Kidney (tissue), 13 donors: ENCODE measurements at regions not wholly inside any gene's neighbourhood (a gene's known extent, or its start where the extent isn't known, plus 50 kb on each side); places are given as distances from the start of the nearest gene placed in this dataset.

Experiments
- DNase-seq, 5 donors: peaks; one replicate each; pipeline ENCODE4 v3.0.0-alpha.2; 2013 to 2020
- FAIRE-seq: peaks from 2 replicates; lab custom pipeline; 2012; peaks lifted over from hg19 to GRCh38; lab: Jason Lieb, UNC
- H3K27ac ChIP-seq, 2 donors: one replicate each; pipeline ENCODE4 v1.7.0; 2013; ENCODE audit warnings: low read depth in 2 of 2, low read length in 2 of 2, inconsistent platforms in 1 of 2
- H3K27me3 ChIP-seq: one replicate; pipeline ENCODE4 v1.7.1; 2013; ENCODE audit warnings: low read length, inconsistent platforms; ENCODE audit not compliant: control insufficient read depth, insufficient read depth
- H3K36me3 ChIP-seq, 3 donors: one replicate each; pipeline versions ENCODE4 v1.7.0 to v1.7.1; 2013; ENCODE audit warnings: low read length in 3 of 3, control low read depth in 1 of 3, inconsistent platforms in 1 of 3; ENCODE audit not compliant: insufficient read depth in 3 of 3, control insufficient read depth in 2 of 3
- H3K4me1 ChIP-seq, 3 donors: one replicate each; pipeline versions ENCODE4 v1.7.0 to v1.7.1; 2013; ENCODE audit warnings: low read length in 3 of 3, inconsistent platforms in 1 of 3, low read depth in 1 of 3; ENCODE audit not compliant: control insufficient read depth in 2 of 3, insufficient read depth in 2 of 3
- H3K4me3 ChIP-seq, 3 donors: one replicate each; pipeline versions ENCODE4 v1.7.0 to v1.8.1; 2013; ENCODE audit warnings: low read length in 3 of 3, control low read depth in 1 of 3, inconsistent platforms in 1 of 3
- H3K9ac ChIP-seq, 3 donors: one replicate each; pipeline versions ENCODE4 v1.7.0 to v1.7.1; 2013; ENCODE audit warnings: low read length in 3 of 3, control low read depth in 1 of 3, inconsistent platforms in 1 of 3
- H3K9me3 ChIP-seq, 3 donors: one replicate each; pipeline versions ENCODE4 v1.7.0 to v1.7.1; 2013; ENCODE audit warnings: low read length in 3 of 3, control low read depth in 1 of 3, inconsistent platforms in 1 of 3; ENCODE audit not compliant: control insufficient read depth in 2 of 3, insufficient read depth in 1 of 3
- intact Hi-C: fragments of 100-400 bp; cut with DNase I; formaldehyde crosslinking; loops from one replicate; pipeline ENCODE4 v1.11.1; 2022
- TF ChIP-seq, protein P1 (sequence below): IDR thresholded peaks from 3 replicates; pipeline ENCODE4 v1.5.1; 2012; ENCODE audit warnings: mild to moderate bottlenecking, moderate library complexity, borderline replicate concordance; ENCODE audit not compliant: insufficient read depth; ENCODE audit errors: extremely low read depth
- donor health status: control.
- donor health status: control.
- donor health status: control.
- donor health status: control.
- donor health status: control.
- donor health status: DM: yes; HTN: yes; CAD: no.
- donor health status: Normal renal cell carcinoma (clear cell type).

DNA sequence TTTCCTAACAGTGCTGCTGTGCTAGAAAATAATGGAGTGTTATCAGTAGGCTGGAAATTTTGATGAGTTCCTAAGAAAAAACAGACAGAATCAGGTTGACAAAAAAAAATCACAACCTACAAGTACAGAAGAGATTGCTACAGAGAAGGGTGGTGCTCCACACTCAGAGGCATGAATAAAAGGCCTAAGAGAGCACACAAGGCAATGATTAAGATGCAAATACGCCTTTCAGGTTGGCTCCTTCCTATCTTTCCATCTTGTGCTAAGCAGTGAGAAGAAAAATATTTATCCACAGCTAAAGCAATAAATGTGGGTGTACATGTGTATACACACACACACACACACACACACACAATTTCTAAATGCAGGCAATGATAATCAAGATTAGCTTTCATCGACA, 130.6 kb upstream of the UBE2E3 start:
- H3K27me3 ChIP-seq = no peaks in the 10 kb centered on the region
- no peak for FAIRE-seq
- intact Hi-C loops = no loop called here
- no peaks in the 10 kb centered on the region for H3K4me1 ChIP-seq
- H3K36me3 ChIP-seq = no peaks in the 10 kb centered on the region
- H3K9me3 ChIP-seq = no peaks in the 10 kb centered on the region
- no peak overlapping the region for H3K4me3 ChIP-seq
- DNase-seq = no peak
- H3K27ac ChIP-seq = no peak overlapping the region
- TF ChIP-seq, protein P1, sequence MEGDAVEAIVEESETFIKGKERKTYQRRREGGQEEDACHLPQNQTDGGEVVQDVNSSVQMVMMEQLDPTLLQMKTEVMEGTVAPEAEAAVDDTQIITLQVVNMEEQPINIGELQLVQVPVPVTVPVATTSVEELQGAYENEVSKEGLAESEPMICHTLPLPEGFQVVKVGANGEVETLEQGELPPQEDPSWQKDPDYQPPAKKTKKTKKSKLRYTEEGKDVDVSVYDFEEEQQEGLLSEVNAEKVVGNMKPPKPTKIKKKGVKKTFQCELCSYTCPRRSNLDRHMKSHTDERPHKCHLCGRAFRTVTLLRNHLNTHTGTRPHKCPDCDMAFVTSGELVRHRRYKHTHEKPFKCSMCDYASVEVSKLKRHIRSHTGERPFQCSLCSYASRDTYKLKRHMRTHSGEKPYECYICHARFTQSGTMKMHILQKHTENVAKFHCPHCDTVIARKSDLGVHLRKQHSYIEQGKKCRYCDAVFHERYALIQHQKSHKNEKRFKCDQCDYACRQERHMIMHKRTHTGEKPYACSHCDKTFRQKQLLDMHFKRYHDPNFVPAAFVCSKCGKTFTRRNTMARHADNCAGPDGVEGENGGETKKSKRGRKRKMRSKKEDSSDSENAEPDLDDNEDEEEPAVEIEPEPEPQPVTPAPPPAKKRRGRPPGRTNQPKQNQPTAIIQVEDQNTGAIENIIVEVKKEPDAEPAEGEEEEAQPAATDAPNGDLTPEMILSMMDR = no peak
- no peak overlapping the region for H3K9ac ChIP-seq

DNA sequence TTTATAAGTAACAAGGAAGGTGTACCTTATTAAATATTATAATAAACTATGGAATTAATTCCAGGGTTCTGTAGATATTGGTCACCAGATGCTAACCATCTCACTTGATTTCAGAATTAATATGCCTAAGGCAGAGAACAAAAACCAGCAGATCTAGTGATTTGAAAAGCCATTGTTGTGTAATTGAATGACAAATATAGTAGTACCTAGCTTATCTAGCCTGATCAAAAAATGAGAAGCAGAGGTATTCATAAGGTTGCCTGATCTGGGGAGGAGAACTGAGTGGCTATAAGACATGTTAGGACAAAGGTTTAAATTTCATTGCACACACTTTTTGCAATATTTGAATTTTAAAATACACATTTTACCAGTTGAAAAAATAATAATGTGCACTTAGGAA, 132.0 kb upstream of the UBE2E3 start:
- Histone ChIP-seq H3K4me1 (no peaks in the 10 kb centered on the region), H3K27ac (no peak overlapping the region), H3K4me3 (no peak overlapping the region), H3K9me3 (no peaks in the 10 kb centered on the region), H3K27me3 (no peaks in the 10 kb centered on the region), H3K36me3 (no peaks in the 10 kb centered on the region), H3K9ac (no peak overlapping the region)
- DNase-seq (no peak), FAIRE-seq (no peak)
- TF ChIP-seq, protein P1 = no peak
- intact Hi-C loops = no loop called here

DNA sequence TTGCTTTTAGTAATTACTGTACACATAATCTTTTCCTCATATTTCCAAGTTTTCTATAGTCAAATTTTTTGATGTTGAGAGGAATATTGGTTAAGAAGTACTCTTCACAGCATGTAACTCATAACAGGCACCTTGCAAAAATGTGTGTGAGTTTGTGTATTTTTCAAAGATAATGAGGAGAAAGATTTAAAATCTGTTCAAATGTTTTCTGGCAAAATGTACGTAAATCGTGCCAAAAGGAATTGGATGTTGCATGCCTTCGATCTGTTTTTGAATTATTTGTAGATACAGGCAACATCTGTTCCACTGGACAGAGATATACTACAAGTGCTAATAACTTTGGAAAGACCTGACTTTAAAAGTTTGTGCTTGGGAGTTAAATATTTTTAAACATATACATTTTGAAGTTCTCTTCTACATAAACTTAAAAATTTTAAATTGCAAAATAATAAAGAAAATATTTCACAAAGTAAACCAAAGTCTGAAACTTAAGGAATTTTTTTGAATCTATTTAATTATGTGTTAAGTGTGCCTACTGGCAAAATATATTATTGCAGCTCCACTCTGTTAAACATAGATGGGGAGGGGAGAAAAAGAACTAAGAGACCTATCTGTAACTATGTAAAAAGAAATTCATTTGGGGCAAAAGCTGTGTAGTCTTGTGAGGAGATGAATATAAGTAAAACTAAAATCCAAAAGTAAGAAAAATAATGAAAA, 133.5 kb upstream of the UBE2E3 start:
- intact Hi-C loops = no loop called here
- Histone ChIP-seq H3K9me3 (no peaks in the 10 kb centered on the region), H3K27ac (no peak overlapping the region), H3K27me3 (no peaks in the 10 kb centered on the region), H3K4me1 (no peaks in the 10 kb centered on the region), H3K9ac (no peak overlapping the region), H3K36me3 (no peaks in the 10 kb centered on the region), H3K4me3 (no peak overlapping the region)
- DNase-seq = no peak
- FAIRE-seq = no peak
- TF ChIP-seq, protein P1 = no peak

DNA sequence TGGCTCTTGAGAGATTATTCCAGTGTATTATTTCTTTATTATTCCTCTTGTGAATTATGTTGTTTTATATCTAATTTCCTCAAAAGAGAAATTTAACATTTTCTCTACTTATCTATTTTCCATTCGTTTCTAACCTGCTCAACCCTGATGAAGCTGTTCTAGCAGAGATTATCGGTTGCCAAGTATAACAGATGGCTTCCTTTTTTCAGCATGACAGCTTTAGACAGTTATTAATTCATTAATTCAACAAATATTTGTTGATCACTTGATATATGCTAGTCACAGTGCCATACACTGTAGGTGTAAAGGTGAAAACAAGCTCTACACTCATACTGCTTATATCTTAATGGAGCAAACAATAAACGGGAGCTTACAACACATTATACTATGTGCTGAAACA, 137.9 kb upstream of the UBE2E3 start:
- H3K36me3 ChIP-seq = no peaks in the 10 kb centered on the region
- no peak overlapping the region for H3K4me3 ChIP-seq
- H3K9ac ChIP-seq = no peak overlapping the region
- no peak for FAIRE-seq
- no peaks in the 10 kb centered on the region for H3K27me3 ChIP-seq
- no peak for DNase-seq
- H3K4me1 ChIP-seq = no peaks in the 10 kb centered on the region
- TF ChIP-seq, protein P1 = no peak
- intact Hi-C loops = no loop called here
- no peak overlapping the region for H3K27ac ChIP-seq
- H3K9me3 ChIP-seq = no peaks in the 10 kb centered on the region
